Panc1 (cell line): ENCODE measurements at regions not wholly inside any gene's neighbourhood (a gene's known extent, or its start where the extent isn't known, plus 50 kb on each side); places are given as distances from the start of the nearest gene placed in this dataset.

Experiments
- ATAC-seq: fragments of 200-7000 bp; cut with Tn5 transposase; 2 replicates; pipeline ENCODE4 v1.9.1; 2020; ENCODE audit warnings: mild to moderate bottlenecking, moderate library complexity
- BruUV-seq: library from RNA; stranded (reverse); fragments of 400-500 nt; replicated peaks from 2 replicates; lab custom pipeline; 2021; lab: Mats Ljungman, UMichigan
- CTCF ChIA-PET: fragments of 300-600 bp; sonication (Branson Sonifier 250); formaldehyde crosslinking; loops from one replicate; lab custom pipeline; 2022; ENCODE audit warnings: antibody characterized with exemption; lab: Charles Lee
- POLR2A ChIA-PET: fragments of 300-600 bp; sonication (Branson Sonifier 250); formaldehyde crosslinking; loops from one replicate; lab custom pipeline; 2022; ENCODE audit warnings: antibody characterized with exemption; lab: Charles Lee
- DNase-seq: peaks from one replicate; pipeline ENCODE4 v3.0.0-alpha.2; 2010; ENCODE audit warnings: low read depth, low spot score
- H3K27ac ChIP-seq: 2 replicates; pipeline ENCODE4 v1.5.1; 2011; ENCODE audit warnings: mild to moderate bottlenecking, low read length, inconsistent platforms
- H3K27me3 ChIP-seq: fragments of 200-500 bp; sonication (Bioruptor generic); 2 replicates; pipeline ENCODE4 v1.6.0; 2014; ENCODE audit warnings: low read length, inconsistent platforms; ENCODE audit not compliant: control insufficient read depth, insufficient read depth
- H3K36me3 ChIP-seq: fragments of 200-500 bp; sonication (Bioruptor generic); 2 replicates; pipeline ENCODE4 v1.5.1; 2014; ENCODE audit warnings: inconsistent platforms, mild to moderate bottlenecking, low read length, moderate library complexity; ENCODE audit not compliant: control insufficient read depth, insufficient read depth
- H3K4me1 ChIP-seq: 2 replicates; pipeline ENCODE4 v1.5.1; 2011; ENCODE audit warnings: inconsistent platforms, mild to moderate bottlenecking, low read length, moderate library complexity; ENCODE audit not compliant: control insufficient read depth, insufficient read depth
- H3K4me3 ChIP-seq, 2 experiments: 2 replicates each; pipeline ENCODE4 v1.5.1; 2011 to 2012; ENCODE audit warnings: low read depth in 2 of 2, low read length in 2 of 2, mild to moderate bottlenecking in 2 of 2, inconsistent platforms in 1 of 2, moderate library complexity in 1 of 2
- H3K9me3 ChIP-seq: fragments of 200-500 bp; sonication (Bioruptor generic); 2 replicates; pipeline ENCODE4 v1.5.1; 2014; ENCODE audit warnings: low read depth, mild to moderate bottlenecking, inconsistent platforms, low read length, moderate library complexity; ENCODE audit not compliant: control insufficient read depth, insufficient read depth
- POLR2AphosphoS5 ChIP-seq: IDR thresholded peaks from 2 replicates; pipeline ENCODE4 v1.6.1; 2012; ENCODE audit warnings: mild to moderate bottlenecking, low read depth, low read length, moderate library complexity
- REST ChIP-seq, 2 experiments: IDR thresholded peaks; 2 replicates each; pipeline ENCODE4 v1.6.1; 2011 to 2012; ENCODE audit warnings: low read depth in 2 of 2, control low read depth in 1 of 2, low read length in 1 of 2, mild to moderate bottlenecking in 1 of 2, moderate library complexity in 1 of 2; ENCODE audit not compliant: insufficient read depth in 1 of 2
- SIN3A ChIP-seq: IDR thresholded peaks from 2 replicates; pipeline ENCODE4 v1.6.1; 2012; ENCODE audit warnings: low read depth, mild to moderate bottlenecking, low read length, moderate library complexity, borderline replicate concordance; ENCODE audit not compliant: insufficient read depth
- TCF7L2 ChIP-seq: IDR thresholded peaks from 2 replicates; pipeline ENCODE4 v1.6.1; 2011; ENCODE audit warnings: mild to moderate bottlenecking, low read depth, low read length, inconsistent platforms
- in situ Hi-C: cut with HindIII; loops from 2 replicates; pipeline ENCODE4 v1.10.0; 2016; ENCODE audit warnings: low sequenced_read_pairs, low pct_unique_long_range_greater_than_20kb
- intact Hi-C: fragments of 100-400 bp; cut with micrococcal nuclease; formaldehyde crosslinking; loops from one replicate; pipeline ENCODE4 v1.10.0; 2022; ENCODE audit not compliant: unreplicated experiment
- TF ChIP-seq, protein P1 (sequence below): fragments of 450-650 bp; IDR thresholded peaks from 2 replicates; pipeline ENCODE4 v1.5.1; 2017; ENCODE audit warnings: mild to moderate bottlenecking

GRCh38 chr3:70120357-70120966 lies 120.9 kb downstream of the SAMMSON start:
- H3K9me3 ChIP-seq, result no peaks in the 10 kb centered on the region
- in situ Hi-C loops (no loop called here), intact Hi-C loops (no loop called here)
- POLR2A ChIA-PET, result no interaction called here
- TF ChIP-seq, protein P1, sequence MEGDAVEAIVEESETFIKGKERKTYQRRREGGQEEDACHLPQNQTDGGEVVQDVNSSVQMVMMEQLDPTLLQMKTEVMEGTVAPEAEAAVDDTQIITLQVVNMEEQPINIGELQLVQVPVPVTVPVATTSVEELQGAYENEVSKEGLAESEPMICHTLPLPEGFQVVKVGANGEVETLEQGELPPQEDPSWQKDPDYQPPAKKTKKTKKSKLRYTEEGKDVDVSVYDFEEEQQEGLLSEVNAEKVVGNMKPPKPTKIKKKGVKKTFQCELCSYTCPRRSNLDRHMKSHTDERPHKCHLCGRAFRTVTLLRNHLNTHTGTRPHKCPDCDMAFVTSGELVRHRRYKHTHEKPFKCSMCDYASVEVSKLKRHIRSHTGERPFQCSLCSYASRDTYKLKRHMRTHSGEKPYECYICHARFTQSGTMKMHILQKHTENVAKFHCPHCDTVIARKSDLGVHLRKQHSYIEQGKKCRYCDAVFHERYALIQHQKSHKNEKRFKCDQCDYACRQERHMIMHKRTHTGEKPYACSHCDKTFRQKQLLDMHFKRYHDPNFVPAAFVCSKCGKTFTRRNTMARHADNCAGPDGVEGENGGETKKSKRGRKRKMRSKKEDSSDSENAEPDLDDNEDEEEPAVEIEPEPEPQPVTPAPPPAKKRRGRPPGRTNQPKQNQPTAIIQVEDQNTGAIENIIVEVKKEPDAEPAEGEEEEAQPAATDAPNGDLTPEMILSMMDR, result peak; percentile 76
- TF ChIP-seq POLR2AphosphoS5, result no peak
- CTCF ChIA-PET, result interaction anchor here (1.0 kb wide), 1 partner anchor 16 kb away, joined by 3 read pairs; no protein-coding TSS in a partner anchor
- BruUV-seq, result no TSS peak
- no peaks in the 10 kb centered on the region for H3K4me1 ChIP-seq
- H3K36me3 ChIP-seq, result no peaks in the 10 kb centered on the region
- no peaks in the 10 kb centered on the region for H3K27me3 ChIP-seq
- DNase-seq (peak; percentile 64), ATAC-seq (peak; percentile 80)
- no peak overlapping the region for H3K4me3 ChIP-seq
- no peak overlapping the region for H3K27ac ChIP-seq

GRCh38 chr3:70127192-70127591 lies 127.7 kb downstream of the SAMMSON start:
- intact Hi-C loops, result no loop called here
- ATAC-seq, result no peak
- BruUV-seq, result no TSS peak
- ChIA-PET CTCF (no interaction called here), POLR2A (no interaction called here)
- Histone ChIP-seq H3K27me3 (no peaks in the 10 kb centered on the region), H3K4me3 (no peak overlapping the region), H3K27ac (no peak overlapping the region), H3K9me3 (no peaks in the 10 kb centered on the region), H3K4me1 (no peaks in the 10 kb centered on the region), H3K36me3 (no peaks in the 10 kb centered on the region)
- TF ChIP-seq TCF7L2, result no peak
- no peak for TF ChIP-seq REST (IDR thresholded peaks at IDR 0.05; ENCODE audit: insufficient read depth in 1 of 2, low read depth in 2 of 2, low read length in 1 of 2)
- no peak for TF ChIP-seq POLR2AphosphoS5
- TF ChIP-seq, protein P1, result no peak
- TF ChIP-seq SIN3A, result no peak
- no peak for DNase-seq
- in situ Hi-C loops, result no loop called here
